Pancreas (tissue), 10 donors: ENCODE measurements at regions not wholly inside any gene's neighbourhood (a gene's known extent, or its start where the extent isn't known, plus 50 kb on each side); places are given as distances from the start of the nearest gene placed in this dataset.

Experiments used
- ATAC-seq, 4 donors: fragments of 200-7000 bp; cut with Tn5 transposase; one replicate each; pipeline versions ENCODE4 v1.8.0 to v1.9.1; 2020; ENCODE audit warnings: mild to moderate bottlenecking in 4 of 4, moderate library complexity in 4 of 4
- DNase-seq, 6 donors: peaks; one replicate each; pipeline ENCODE4 v3.0.0-alpha.2; 2020
- FAIRE-seq: peaks from 2 replicates; lab custom pipeline; 2012; peaks lifted over from hg19 to GRCh38; lab: Jason Lieb, UNC
- H3K27ac ChIP-seq, 4 donors: fragments of 200-600 bp; sonication (generic); 1 replicate in 3 of 4; 2 replicates in 1 of 4; pipeline versions ENCODE4 v1.5.0 to v1.8.0; 2020
- H3K27me3 ChIP-seq, 4 donors: fragments of 200-600 bp; one replicate each; pipeline ENCODE4 v1.8.0; 2021
- H3K36me3 ChIP-seq, 3 donors: fragments of 200-600 bp; sonication (generic) in 1 of 3; one replicate each; pipeline versions ENCODE4 v1.5.0 to v1.8.0; 2020 to 2021
- H3K4me1 ChIP-seq, 3 donors: fragments of 200-600 bp; one replicate each; pipeline ENCODE4 v1.8.0; 2021
- H3K4me3 ChIP-seq, 4 donors: fragments of 200-600 bp; sonication (generic) in 2 of 4; one replicate each; pipeline versions ENCODE4 v1.5.0 to v1.8.0; 2020 to 2021
- H3K9me3 ChIP-seq, 4 donors: fragments of 200-600 bp; one replicate each; pipeline ENCODE4 v1.8.0; 2021
- CTCF ChIP-seq, 4 donors: fragments of 200-600 bp; sonication (generic) in 3 of 4; IDR thresholded peaks; one replicate each; pipeline versions ENCODE4 v1.5.0 to v1.8.0; 2021; ENCODE audit warnings: antibody characterized with exemption in 4 of 4
- WGBS, 2 donors: extraction: QIAGEN DNeasy Blood & Tissue Kit; methylation state at CpG; one replicate each; pipeline ENCODE4 v1.1.7; 2013; 5-methylcytosine and 5-hydroxymethylcytosine counted together
- intact Hi-C, 3 donors: fragments of 100-400 bp; cut with DNase I; formaldehyde crosslinking; loops; one replicate each; pipeline versions ENCODE4 v1.11.1 to v1.14.2; 2022
- donor health status: healthy with polysubstance abuse.
- donor health status: DM: no; HTN: no; CAD: no; lungs with moderate emphysema.
- donor health status: DM: no; HTN: no; CAD: no.
- donor health status: control.
- donor health status: control.
- donor health status: Bipolar disorder and iron deficiency.
- donor health status: DM: yes; HTN: yes; CAD: no.
- donor health status: DM: no; HTN: no; CAD: no.
- donor health status: DM: no; HTN: no; CAD: no.
- donor health status: DM: yes; HTN: yes; CAD: no.

GRCh38 chr7:94325122-94325475 is 69.6 kb upstream of the COL1A2 start:
- Histone ChIP-seq H3K36me3 (no peaks in the 10 kb centered on the region), H3K9me3 (no peaks in the 10 kb centered on the region), H3K4me1 (no peaks in the 10 kb centered on the region), H3K27ac (no peak overlapping the region), H3K4me3 (no peak overlapping the region), H3K27me3 (no peaks in the 10 kb centered on the region)
- no peak for TF ChIP-seq CTCF (IDR thresholded peaks at IDR 0.05)
- intact Hi-C loops, result no loop called here
- FAIRE-seq (no peak), DNase-seq (no peak), ATAC-seq (no peak)
- 67 to 78% methylated on average over 3 of the region's 3 CpGs for WGBS, 2 donors

GRCh38 chr7:94330269-94331020 is 64.2 kb upstream of the COL1A2 start:
- no peak for TF ChIP-seq CTCF (IDR thresholded peaks at IDR 0.05)
- H3K27me3 ChIP-seq, result no peaks in the 10 kb centered on the region
- H3K27ac ChIP-seq, result no peak overlapping the region
- FAIRE-seq, result no peak
- DNase-seq, result no peak
- no peaks in the 10 kb centered on the region for H3K4me1 ChIP-seq
- intact Hi-C loops, result no loop called here
- no peak for ATAC-seq
- WGBS, 2 donors, result 77 to 78% methylated on average over 7 of the region's 7 CpGs
- H3K9me3 ChIP-seq, result no peaks in the 10 kb centered on the region
- no peak overlapping the region for H3K4me3 ChIP-seq
- H3K36me3 ChIP-seq, result no peaks in the 10 kb centered on the region

- H3K4me1 ChIP-seq, result no peaks in the 10 kb centered on the region
- no peak for TF ChIP-seq CTCF (IDR thresholded peaks at IDR 0.05)
- H3K27me3 ChIP-seq, result no peaks in the 10 kb centered on the region
- WGBS, 2 donors, result 90 to 95% methylated on average over 2 of the region's 2 CpGs
- no peak for DNase-seq
- H3K4me3 ChIP-seq, result no peak overlapping the region
- no peak for FAIRE-seq
- H3K36me3 ChIP-seq, result no peaks in the 10 kb centered on the region
- H3K27ac ChIP-seq, result no peak overlapping the region
- intact Hi-C loops, result no loop called here
- H3K9me3 ChIP-seq, result no peaks in the 10 kb centered on the region
- no peak for ATAC-seq
Measured at GRCh38 chr7:94332571-94332970, 62.1 kb upstream of the COL1A2 start.

- intact Hi-C loops, result no loop called here
- DNase-seq (no peak), ATAC-seq (no peak), FAIRE-seq (no peak)
- Histone ChIP-seq H3K4me3 (no peak overlapping the region), H3K9me3 (no peaks in the 10 kb centered on the region), H3K4me1 (no peaks in the 10 kb centered on the region), H3K27me3 (no peaks in the 10 kb centered on the region), H3K27ac (no peak overlapping the region), H3K36me3 (no peaks in the 10 kb centered on the region)
- TF ChIP-seq CTCF (IDR thresholded peaks at IDR 0.05), result no peak
Measured at GRCh38 chr7:94333810-94334209, 60.9 kb upstream of the COL1A2 start.

GRCh38 chr7:94335586-94335985 is 59.1 kb upstream of the COL1A2 start:
- Histone ChIP-seq H3K36me3 (no peaks in the 10 kb centered on the region), H3K27ac (no peak overlapping the region), H3K4me3 (no peak overlapping the region), H3K9me3 (no peaks in the 10 kb centered on the region), H3K4me1 (no peaks in the 10 kb centered on the region), H3K27me3 (no peaks in the 10 kb centered on the region)
- ATAC-seq (no peak), FAIRE-seq (no peak), DNase-seq (no peak)
- TF ChIP-seq CTCF (IDR thresholded peaks at IDR 0.05), result no peak
- 83 to 97% methylated on average over 1 of the region's 1 CpG for whole genome bisulfite sequencing, 2 donors
- intact Hi-C loops, result no loop called here
